B cell (primary cell): ENCODE measurements at regions not wholly inside any gene's neighbourhood (a gene's known extent, or its start where the extent isn't known, plus 50 kb on each side); places are given as distances from the start of the nearest gene placed in this dataset.

Experiments used
- ATAC-seq: fragments of 200-7000 bp; cut with Tn5 transposase; one replicate; pipeline ENCODE4 v1.10.0; 2021; ENCODE audit warnings: low read depth, mild to moderate bottlenecking, moderate number of reproducible peaks, moderate library complexity
- CTCF ChIA-PET: fragments of 350-600 bp; sonication (Branson Sonifier 250); formaldehyde crosslinking; loops from one replicate; lab custom pipeline; 2021; ENCODE audit warnings: antibody characterized with exemption, inconsistent platforms; lab: Charles Lee
- POLR2A ChIA-PET: fragments of 350-600 bp; sonication (Branson Sonifier 250); formaldehyde crosslinking; loops from one replicate; lab custom pipeline; 2021; ENCODE audit warnings: antibody characterized with exemption; lab: Charles Lee
- DNase-seq: peaks from one replicate; pipeline ENCODE4 v3.0.0; 2013
- H2AFZ ChIP-seq: 2 replicates; pipeline ENCODE4 v1.6.1; 2012; ENCODE audit warnings: mild to moderate bottlenecking, low read depth, low read length; ENCODE audit not compliant: insufficient read depth, poor library complexity, severe bottlenecking
- H3K27ac ChIP-seq, 2 donors: 1 replicate in 1 of 2; 2 replicates in 1 of 2; pipeline ENCODE4 v1.5.1; 2012 to 2013; ENCODE audit warnings: low read length in 2 of 2, mild to moderate bottlenecking in 2 of 2, moderate library complexity in 1 of 2
- H3K27me3 ChIP-seq, 4 experiments: fragments of 200-600 bp in 1 of 4; sonication (generic) in 1 of 4; replicated peaks in 1 of 4; 1 replicate in 2 of 4; 2 replicates in 2 of 4; pipeline versions ENCODE4 v1.6.1 to v1.7.0; 2013 to 2016; ENCODE audit warnings: low read length in 3 of 4, mild to moderate bottlenecking in 2 of 4, mixed read lengths in 1 of 4, moderate library complexity in 1 of 4; ENCODE audit not compliant: insufficient read depth in 4 of 4, control insufficient read depth in 3 of 4; ENCODE audit errors: control extremely low read depth in 1 of 4
- H3K36me3 ChIP-seq, 2 experiments: replicated peaks in 1 of 2; 1 replicate in 1 of 2; 2 replicates in 1 of 2; pipeline versions ENCODE4 v1.6.1 to v1.7.1; 2013; ENCODE audit warnings: low read length in 1 of 2; ENCODE audit not compliant: insufficient read depth in 2 of 2, control insufficient read depth in 1 of 2; ENCODE audit errors: control extremely low read depth in 1 of 2, extremely low read depth in 1 of 2
- H3K4me1 ChIP-seq, 2 donors: fragments of 200-600 bp in 1 of 2; sonication (generic) in 1 of 2; 1 replicate in 1 of 2; 2 replicates in 1 of 2; pipeline versions ENCODE4 v1.5.1 to v1.6.1; 2013 to 2017; ENCODE audit warnings: low read length in 2 of 2; ENCODE audit not compliant: control insufficient read depth in 2 of 2, insufficient read depth in 2 of 2
- H3K4me2 ChIP-seq: replicated peaks from 2 replicates; pipeline ENCODE3; 2012; ENCODE audit warnings: mild to moderate bottlenecking, low read depth, low read length; ENCODE audit not compliant: poor library complexity, severe bottlenecking
- H3K4me3 ChIP-seq, 5 experiments: fragments of 200-600 bp in 1 of 5; sonication (generic) in 1 of 5; 1 replicate in 3 of 5; 2 replicates in 2 of 5; pipeline versions ENCODE4 v1.5.1 to v1.7.0; 2011 to 2016; ENCODE audit warnings: low read length in 4 of 5, mild to moderate bottlenecking in 4 of 5, low read depth in 2 of 5, control low read depth in 1 of 5, moderate library complexity in 1 of 5; ENCODE audit not compliant: insufficient read depth in 1 of 5; ENCODE audit errors: control extremely low read depth in 1 of 5, extremely low read depth in 1 of 5
- H3K79me2 ChIP-seq: fragments of 200-600 bp; sonication (generic); one replicate; pipeline ENCODE4 v1.6.0; 2016; ENCODE audit warnings: low read length; ENCODE audit not compliant: control insufficient read depth, insufficient read depth
- H3K9ac ChIP-seq: fragments of 200-600 bp; sonication (generic); 2 replicates; pipeline ENCODE4 v1.6.1; 2017; ENCODE audit warnings: mild to moderate bottlenecking, low read length, moderate library complexity
- H3K9me3 ChIP-seq, 3 donors: one replicate each; pipeline versions ENCODE4 v1.6.1 to v1.7.1; 2013; ENCODE audit warnings: low read length in 2 of 3; ENCODE audit not compliant: control insufficient read depth in 2 of 3, insufficient read depth in 1 of 3; ENCODE audit errors: control extremely low read depth in 1 of 3
- H4K20me1 ChIP-seq: 2 replicates; pipeline ENCODE4 v1.6.0; 2012; ENCODE audit warnings: mild to moderate bottlenecking, low read length; ENCODE audit not compliant: insufficient read depth, control insufficient read depth, poor library complexity, severe bottlenecking
- H3K27ac Mint-ChIP-seq: one replicate; pipeline ENCODE4 v1.8.0; 2021; ENCODE audit warnings: mixed read lengths
- H3K27me3 Mint-ChIP-seq: one replicate; pipeline ENCODE4 v1.8.0; 2021; ENCODE audit warnings: mixed read lengths
- H3K4me1 Mint-ChIP-seq: one replicate; pipeline ENCODE4 v1.8.0; 2021; ENCODE audit warnings: mixed read lengths
- H3K4me3 Mint-ChIP-seq: one replicate; pipeline ENCODE4 v1.8.0; 2021; ENCODE audit warnings: mixed read lengths
- H3K9me3 Mint-ChIP-seq: one replicate; pipeline ENCODE4 v1.8.0; 2022; ENCODE audit warnings: mixed read lengths; ENCODE audit not compliant: insufficient read depth
- EZH2 ChIP-seq: IDR thresholded peaks from 2 replicates; pipeline ENCODE4 v1.6.1; 2012; ENCODE audit warnings: borderline replicate concordance, low read depth, mild to moderate bottlenecking, moderate library complexity, low read length; ENCODE audit not compliant: insufficient read depth, poor library complexity, severe bottlenecking
- WGBS: methylation state at CpG from one replicate; pipeline ENCODE4 v1.1.5; 2013; ENCODE audit warnings: missing lambda C conversion rate; ENCODE audit not compliant: insufficient coverage; 5-methylcytosine and 5-hydroxymethylcytosine counted together
- intact Hi-C: fragments of 100-400 bp; cut with micrococcal nuclease; formaldehyde crosslinking; loops from one replicate; pipeline ENCODE4 v1.10.0; 2022
- TF ChIP-seq, protein P1 (sequence below): fragments of 200-600 bp; IDR thresholded peaks from one replicate; pipeline ENCODE4 v1.8.0; 2022; ENCODE audit warnings: antibody characterized with exemption, mild to moderate bottlenecking

DNA sequence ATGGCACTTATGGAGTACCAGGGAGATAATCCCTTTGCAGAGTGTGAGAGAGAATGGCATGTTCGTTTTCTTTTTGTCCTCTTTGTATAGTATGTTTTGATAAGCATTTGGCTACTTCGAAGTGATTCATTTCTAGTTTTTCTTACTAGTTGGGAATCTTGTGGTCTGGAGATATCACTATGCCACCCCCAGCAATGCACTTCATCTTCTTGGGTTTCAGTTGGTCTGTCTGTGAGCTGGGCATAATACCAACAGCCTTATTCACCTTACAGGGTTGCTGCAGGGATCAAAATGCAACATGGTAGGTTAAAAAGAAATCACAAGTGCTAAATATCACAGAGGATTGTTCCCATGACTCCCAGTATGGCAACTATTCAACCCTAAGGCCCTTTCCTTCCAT is 387.8 kb upstream of the CADM1 start:
- Histone ChIP-seq H3K9ac (no peak overlapping the region), H3K4me3 (no peak overlapping the region), H3K79me2 (no peaks in the 10 kb centered on the region), H3K36me3 (no peaks in the 10 kb centered on the region), H2AFZ (no peak overlapping the region), H3K4me1 (no peaks in the 10 kb centered on the region), H3K4me2 (no peak overlapping the region), H3K27ac (no peak overlapping the region), H3K9me3 (no peaks in the 10 kb centered on the region), H3K27me3 (no peaks in the 10 kb centered on the region), H4K20me1 (no peaks in the 10 kb centered on the region)
- ATAC-seq (no peak), DNase-seq (no peak)
- 63% methylated on average over 1 of the region's 2 CpGs for WGBS
- TF ChIP-seq, protein P1, sequence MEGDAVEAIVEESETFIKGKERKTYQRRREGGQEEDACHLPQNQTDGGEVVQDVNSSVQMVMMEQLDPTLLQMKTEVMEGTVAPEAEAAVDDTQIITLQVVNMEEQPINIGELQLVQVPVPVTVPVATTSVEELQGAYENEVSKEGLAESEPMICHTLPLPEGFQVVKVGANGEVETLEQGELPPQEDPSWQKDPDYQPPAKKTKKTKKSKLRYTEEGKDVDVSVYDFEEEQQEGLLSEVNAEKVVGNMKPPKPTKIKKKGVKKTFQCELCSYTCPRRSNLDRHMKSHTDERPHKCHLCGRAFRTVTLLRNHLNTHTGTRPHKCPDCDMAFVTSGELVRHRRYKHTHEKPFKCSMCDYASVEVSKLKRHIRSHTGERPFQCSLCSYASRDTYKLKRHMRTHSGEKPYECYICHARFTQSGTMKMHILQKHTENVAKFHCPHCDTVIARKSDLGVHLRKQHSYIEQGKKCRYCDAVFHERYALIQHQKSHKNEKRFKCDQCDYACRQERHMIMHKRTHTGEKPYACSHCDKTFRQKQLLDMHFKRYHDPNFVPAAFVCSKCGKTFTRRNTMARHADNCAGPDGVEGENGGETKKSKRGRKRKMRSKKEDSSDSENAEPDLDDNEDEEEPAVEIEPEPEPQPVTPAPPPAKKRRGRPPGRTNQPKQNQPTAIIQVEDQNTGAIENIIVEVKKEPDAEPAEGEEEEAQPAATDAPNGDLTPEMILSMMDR: no peak
- TF ChIP-seq EZH2: no peak
- Mint-ChIP-seq H3K27me3 (peaks cover 6% of the 10 kb centered on the region), H3K9me3 (no peaks in the 10 kb centered on the region), H3K4me1 (no peaks in the 10 kb centered on the region), H3K4me3 (no peak overlapping the region), H3K27ac (no peak overlapping the region)
- ChIA-PET POLR2A (no interaction called here), CTCF (no interaction called here)
- intact Hi-C loops: no loop called here

DNA sequence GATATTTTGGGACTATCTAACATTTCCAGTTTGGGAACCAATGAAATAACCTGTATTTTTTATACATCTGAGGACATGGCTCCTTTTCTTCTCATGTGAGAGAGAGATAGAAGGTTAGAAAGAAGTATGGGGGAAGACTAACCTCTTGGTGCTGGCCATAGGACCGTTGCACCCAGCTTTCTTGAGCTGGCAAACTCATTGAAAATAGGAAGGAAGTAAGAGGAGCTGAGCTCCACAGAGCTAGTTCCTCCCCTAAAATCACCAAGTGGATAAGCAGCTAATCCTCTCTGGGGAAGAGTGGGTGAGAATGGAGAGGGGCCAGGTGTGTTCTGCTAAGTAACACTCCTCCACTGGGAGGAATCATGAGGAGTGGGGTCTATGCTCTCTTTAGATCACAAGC is 387.4 kb upstream of the CADM1 start:
- H3K27ac Mint-ChIP-seq: no peak overlapping the region
- H3K4me2 ChIP-seq: no peak overlapping the region
- H3K9me3 Mint-ChIP-seq: no peaks in the 10 kb centered on the region
- H4K20me1 ChIP-seq: no peaks in the 10 kb centered on the region
- no peak overlapping the region for H2AFZ ChIP-seq
- no peaks in the 10 kb centered on the region for H3K27me3 ChIP-seq
- ChIA-PET POLR2A (no interaction called here), CTCF (no interaction called here)
- DNase-seq (no peak), ATAC-seq (no peak)
- no peaks in the 10 kb centered on the region for H3K4me1 ChIP-seq
- no peak overlapping the region for H3K9ac ChIP-seq
- no CpG with 5 or more reads among the region's 1 CpG for WGBS
- H3K79me2 ChIP-seq: no peaks in the 10 kb centered on the region
- H3K9me3 ChIP-seq: no peaks in the 10 kb centered on the region
- peaks cover 7% of the 10 kb centered on the region for H3K27me3 Mint-ChIP-seq
- no peaks in the 10 kb centered on the region for H3K4me1 Mint-ChIP-seq
- H3K4me3 ChIP-seq: no peak overlapping the region
- H3K27ac ChIP-seq: no peak overlapping the region
- intact Hi-C loops: no loop called here
- H3K4me3 Mint-ChIP-seq: no peak overlapping the region
- TF ChIP-seq EZH2: no peak
- TF ChIP-seq, protein P1: no peak
- no peaks in the 10 kb centered on the region for H3K36me3 ChIP-seq
